Esophagus muscularis mucosa (tissue), 4 donors: ENCODE measurements at regions not wholly inside any gene's neighbourhood (a gene's known extent, or its start where the extent isn't known, plus 50 kb on each side); places are given as distances from the start of the nearest gene placed in this dataset.

Source experiments
- DNase-seq: peaks from one replicate; pipeline ENCODE4 v3.0.0-alpha.2; 2017; ENCODE audit errors: extremely low spot score
- H3K27ac ChIP-seq, 4 donors: fragments of 200-600 bp; sonication (generic); replicated peaks in 1 of 4; 1 replicate in 3 of 4; 2 replicates in 1 of 4; pipeline ENCODE4 v1.5.1; 2016 to 2019; ENCODE audit warnings: mild to moderate bottlenecking in 1 of 4
- H3K27me3 ChIP-seq, 4 donors: fragments of 200-600 bp; sonication (generic); one replicate each; pipeline versions ENCODE4 v1.5.1 to v1.6.0; 2016 to 2019
- H3K36me3 ChIP-seq, 4 donors: fragments of 200-600 bp; sonication (generic); one replicate each; pipeline ENCODE4 v1.5.1; 2016 to 2019
- H3K4me1 ChIP-seq, 4 donors: fragments of 200-600 bp; sonication (generic); one replicate each; pipeline ENCODE4 v1.5.1; 2016 to 2019
- H3K4me3 ChIP-seq, 4 donors: fragments of 200-600 bp; sonication (generic); 1 replicate in 2 of 4; 2 replicates in 2 of 4; pipeline ENCODE4 v1.5.1; 2016 to 2019; ENCODE audit warnings: mild to moderate bottlenecking in 4 of 4, moderate library complexity in 1 of 4
- H3K9me3 ChIP-seq, 4 donors: fragments of 200-600 bp; sonication (generic); 1 replicate in 3 of 4; 2 replicates in 1 of 4; pipeline ENCODE4 v1.5.1; 2016 to 2019
- CTCF ChIP-seq, 3 experiments: fragments of 200-600 bp in 2 of 3; fragments of 450-650 bp in 1 of 3; sonication (generic) in 2 of 3; IDR thresholded peaks; one replicate each; pipeline ENCODE4 v1.5.1; 2017 to 2019; ENCODE audit warnings: antibody characterized with exemption in 3 of 3, mild to moderate bottlenecking in 2 of 3, moderate library complexity in 1 of 3
- EP300 ChIP-seq: sonication (generic); formaldehyde crosslinking; IDR thresholded peaks from one replicate; pipeline ENCODE4 v1.6.1; 2017; ENCODE audit warnings: antibody characterized with exemption
- POLR2A ChIP-seq: fragments of 450-650 bp; IDR thresholded peaks from one replicate; pipeline ENCODE4 v1.6.1; 2017; ENCODE audit warnings: antibody characterized with exemption, moderate library complexity, mild to moderate bottlenecking, low read depth
- POLR2AphosphoS5 ChIP-seq, 2 donors: sonication (generic); formaldehyde crosslinking; IDR thresholded peaks; one replicate each; pipeline ENCODE4 v1.6.1; 2017; ENCODE audit warnings: antibody characterized with exemption in 2 of 2
- WGBS: methylation state at CpG from one replicate; pipeline ENCODE4 v1.1.5; 2018; 5-methylcytosine and 5-hydroxymethylcytosine counted together
- intact Hi-C: fragments of 100-400 bp; cut with DNase I; formaldehyde crosslinking; loops from one replicate; pipeline ENCODE4 v1.15.1; 2023

GRCh38 chr6:12530345-12530744 is 186.2 kb upstream of the PHACTR1 start:
- DNase-seq = no peak
- Histone ChIP-seq H3K27ac (no peak overlapping the region), H3K4me3 (no peak overlapping the region), H3K27me3 (no peaks in the 10 kb centered on the region), H3K9me3 (no peaks in the 10 kb centered on the region), H3K36me3 (no peaks in the 10 kb centered on the region), H3K4me1 (peaks cover 4 to 20% (median 13%) of the 10 kb centered on the region in 4 donors)
- TF ChIP-seq EP300 (no peak), CTCF (IDR thresholded peaks at IDR 0.05) (no peak), POLR2AphosphoS5 (IDR thresholded peaks at IDR 0.05) (no peak), POLR2A (no peak)
- intact Hi-C loops = no loop called here
- WGBS = 87% methylated on average over 2 of the region's 2 CpGs

GRCh38 chr6:12533586-12533985 is 183.0 kb upstream of the PHACTR1 start:
- H3K27ac ChIP-seq = no peak overlapping the region
- DNase-seq = no peak
- no peaks in the 10 kb centered on the region for H3K9me3 ChIP-seq
- no peaks in the 10 kb centered on the region for H3K36me3 ChIP-seq
- WGBS = 90% methylated on average over 4 of the region's 4 CpGs
- peaks cover 0 to 14% (median 6%) of the 10 kb centered on the region in 4 donors for H3K4me1 ChIP-seq
- TF ChIP-seq POLR2A (no peak), EP300 (no peak), POLR2AphosphoS5 (IDR thresholded peaks at IDR 0.05) (no peak), CTCF (IDR thresholded peaks at IDR 0.05) (no peak)
- H3K27me3 ChIP-seq = no peaks in the 10 kb centered on the region
- intact Hi-C loops = no loop called here
- H3K4me3 ChIP-seq = no peak overlapping the region

- Histone ChIP-seq H3K4me3 (no peak overlapping the region), H3K27me3 (no peaks in the 10 kb centered on the region), H3K27ac (no peak overlapping the region), H3K36me3 (no peaks in the 10 kb centered on the region), H3K4me1 (peaks cover 0 to 7% (median under 1%) of the 10 kb centered on the region in 4 donors), H3K9me3 (no peaks in the 10 kb centered on the region)
- 79% methylated on average over 4 of the region's 4 CpGs for WGBS
- intact Hi-C loops = no loop called here
- no peak for TF ChIP-seq POLR2AphosphoS5 (IDR thresholded peaks at IDR 0.05)
- no peak for TF ChIP-seq EP300
- no peak for TF ChIP-seq CTCF (IDR thresholded peaks at IDR 0.05)
- no peak for TF ChIP-seq POLR2A
- no peak for DNase-seq
Measured at GRCh38 chr6:12534069-12534853, 182.3 kb upstream of the PHACTR1 start.

- Histone ChIP-seq H3K27ac (no peak overlapping the region), H3K27me3 (no peaks in the 10 kb centered on the region), H3K9me3 (no peaks in the 10 kb centered on the region), H3K36me3 (no peaks in the 10 kb centered on the region), H3K4me1 (peaks cover 0 to 3% (median 0%) of the 10 kb centered on the region in 4 donors), H3K4me3 (no peak overlapping the region)
- no peak for TF ChIP-seq POLR2A
- no peak for TF ChIP-seq CTCF (IDR thresholded peaks at IDR 0.05)
- no peak for TF ChIP-seq POLR2AphosphoS5 (IDR thresholded peaks at IDR 0.05)
- TF ChIP-seq EP300 = no peak
- no peak for DNase-seq
- intact Hi-C loops = no loop called here
- WGBS = 85% methylated on average over 3 of the region's 3 CpGs
Measured at GRCh38 chr6:12535586-12536314, 180.8 kb upstream of the PHACTR1 start.
